ENCODE measurements at regions not wholly inside any gene's neighbourhood (a gene's known extent, or its start where the extent isn't known, plus 50 kb on each side); places are given as distances from the start of the nearest gene placed in this dataset.

- ATAC-seq (no peak), DNase-seq (ENCODE audit: low spot score in 2 of 2) (no peak)
- no peak overlapping the region for H3K27ac Mint-ChIP-seq
- H3K36me3 Mint-ChIP-seq = no peaks in the 10 kb centered on the region
- H3K9me3 Mint-ChIP-seq = peaks cover 3% of the 10 kb centered on the region in 2 donors
Observed at GRCh38 chr5:147015405-147015804, 136.8 kb upstream of the PPP2R2B start.

GRCh38 chr5:147017191-147017590, 138.6 kb upstream of the PPP2R2B start:
- Mint-ChIP-seq H3K27ac (no peak overlapping the region), H3K9me3 (peaks cover 3% of the 10 kb centered on the region in 2 donors), H3K36me3 (no peaks in the 10 kb centered on the region)
- ATAC-seq (no peak), DNase-seq (ENCODE audit: low spot score in 2 of 2) (no peak)

DNA sequence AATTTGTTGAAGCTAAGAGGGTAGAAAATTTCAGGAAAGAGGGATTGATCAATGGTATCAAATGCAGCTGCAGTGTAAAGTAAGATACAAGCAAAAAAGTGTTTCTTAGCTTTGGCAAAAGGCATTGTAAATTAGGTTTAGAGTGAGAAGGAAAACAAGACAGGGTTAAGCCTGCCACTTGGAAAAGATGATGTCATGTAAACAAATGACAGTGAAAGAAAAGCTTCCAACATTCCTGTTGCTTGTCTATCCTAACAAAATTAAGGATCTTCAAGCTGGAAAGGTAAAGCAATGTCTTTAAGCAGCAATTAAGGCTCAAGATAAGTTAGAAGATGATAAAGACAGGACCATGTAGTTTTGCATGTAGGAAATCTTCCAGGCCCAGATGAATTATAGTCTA, 139.1 kb upstream of the PPP2R2B start:
- Mint-ChIP-seq H3K36me3 (no peaks in the 10 kb centered on the region), H3K27ac (no peak overlapping the region), H3K9me3 (peaks cover 3% of the 10 kb centered on the region in 2 donors)
- ATAC-seq = no peak
- DNase-seq (ENCODE audit: low spot score in 2 of 2) = no peak

- Mint-ChIP-seq H3K36me3 (no peaks in the 10 kb centered on the region), H3K9me3 (peaks cover 3% of the 10 kb centered on the region in 2 donors), H3K27ac (no peak overlapping the region)
- DNase-seq (ENCODE audit: low spot score in 2 of 2) (no peak), ATAC-seq (no peak)
Observed at GRCh38 chr5:147018812-147019211, 140.3 kb upstream of the PPP2R2B start.

DNA sequence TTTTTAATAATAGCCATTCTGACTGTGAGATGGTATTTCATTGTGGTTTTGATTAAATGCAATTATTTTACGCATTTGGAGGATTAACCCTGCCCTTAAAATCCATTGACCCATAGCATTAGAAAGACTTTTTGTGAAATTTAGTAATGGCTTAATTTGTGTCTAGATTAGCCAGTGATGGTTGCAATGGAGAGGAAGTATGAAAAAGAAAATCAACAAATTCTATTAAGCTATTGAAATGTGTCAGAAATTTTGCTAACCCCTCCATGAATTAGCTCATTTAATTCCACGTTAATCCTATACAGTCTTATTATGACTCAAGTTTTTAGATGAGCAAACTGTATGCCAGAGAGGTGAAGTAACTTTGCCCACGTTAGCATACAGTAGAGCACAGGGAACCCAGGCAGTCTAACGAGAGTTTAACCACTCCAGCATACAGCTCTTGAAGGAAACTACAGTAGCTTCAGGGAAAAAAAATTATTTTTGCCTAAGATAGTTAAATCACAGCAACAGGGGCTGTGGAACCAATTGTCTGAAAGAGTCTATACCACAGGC, 158.2 kb upstream of the PPP2R2B start:
- no peaks in the 10 kb centered on the region for H3K36me3 Mint-ChIP-seq
- peaks cover 0 to 10% of the 10 kb centered on the region in 2 donors for H3K9me3 Mint-ChIP-seq
- no peak for ATAC-seq
- no peak overlapping the region for H3K27ac Mint-ChIP-seq
- no peak for DNase-seq (ENCODE audit: low spot score in 2 of 2)

DNA sequence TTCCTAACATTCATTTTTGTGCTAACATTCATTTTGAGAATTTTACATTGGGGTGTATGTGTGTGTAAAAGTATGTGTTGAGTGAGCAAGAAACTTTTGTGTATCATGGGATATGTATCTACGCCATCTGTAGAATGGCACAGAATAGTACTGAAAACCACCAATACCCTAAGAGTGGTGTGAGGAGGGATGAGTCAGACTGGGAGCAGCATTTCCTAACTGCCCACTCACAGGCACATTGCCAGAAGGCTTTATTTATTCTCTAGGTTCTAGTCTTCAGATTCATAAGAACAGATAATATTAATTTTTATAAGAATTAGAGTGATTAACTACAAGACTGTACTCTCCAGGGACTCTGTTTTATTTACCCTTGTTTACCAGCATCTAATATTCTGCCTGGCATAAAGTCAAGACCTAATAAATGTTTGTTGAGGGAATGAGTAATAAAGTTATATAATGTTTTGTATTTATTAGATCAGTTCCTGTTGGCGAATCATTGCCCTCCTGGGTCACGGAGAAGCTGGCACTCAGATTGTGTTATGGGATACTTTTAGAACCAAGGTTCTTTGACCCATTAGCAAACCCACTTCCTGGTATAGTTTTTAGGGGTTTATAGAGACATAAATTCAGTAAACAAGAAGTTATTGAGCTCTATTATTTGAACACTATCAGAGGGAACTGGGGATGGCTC, 159.1 kb upstream of the PPP2R2B start:
- ATAC-seq = no peak
- Mint-ChIP-seq H3K36me3 (no peaks in the 10 kb centered on the region), H3K27ac (no peak overlapping the region), H3K9me3 (peaks cover 0 to 6% of the 10 kb centered on the region in 2 donors)
- no peak for DNase-seq (ENCODE audit: low spot score in 2 of 2)

- no peak overlapping the region for H3K27ac Mint-ChIP-seq
- ATAC-seq (no peak), DNase-seq (ENCODE audit: low spot score in 2 of 2) (no peak)
- no peaks in the 10 kb centered on the region for H3K9me3 Mint-ChIP-seq
- no peaks in the 10 kb centered on the region for H3K36me3 Mint-ChIP-seq
Observed at GRCh38 chr5:147040856-147041255, 162.3 kb upstream of the PPP2R2B start.

DNA sequence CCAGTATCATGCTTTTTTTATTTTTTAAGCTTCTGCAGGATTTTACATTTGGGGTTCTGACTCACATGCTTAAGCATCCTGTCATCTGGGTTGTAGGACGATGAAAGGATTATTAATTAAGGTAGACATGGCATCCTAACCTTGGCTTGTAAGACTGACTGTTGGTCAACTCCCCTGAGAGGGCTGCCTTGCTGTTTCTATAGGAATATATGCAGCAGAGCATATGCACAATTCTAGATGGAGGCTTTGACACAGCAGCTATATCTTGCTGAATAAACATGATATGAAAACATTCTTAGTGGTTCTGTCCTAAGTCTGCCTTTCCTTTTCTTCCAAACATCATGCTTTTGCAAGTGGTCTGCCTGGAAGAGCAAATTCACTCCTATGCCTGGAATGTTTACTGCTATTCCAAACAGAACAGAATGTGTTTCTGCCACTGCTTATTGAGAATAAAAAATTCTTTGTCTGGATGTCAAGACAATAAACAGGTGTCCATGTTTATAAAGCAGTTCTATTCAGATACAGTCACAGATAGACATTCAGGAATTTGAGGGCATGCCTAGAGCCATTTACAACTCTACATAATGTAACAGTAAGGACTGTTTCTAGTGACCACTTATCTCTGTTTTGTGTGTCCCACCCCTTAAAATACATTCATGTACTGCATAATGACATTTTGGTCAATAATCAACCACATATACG, 166.2 kb upstream of the PPP2R2B start:
- ATAC-seq = no peak
- Mint-ChIP-seq H3K27ac (no peak overlapping the region), H3K9me3 (no peaks in the 10 kb centered on the region), H3K36me3 (no peaks in the 10 kb centered on the region)
- no peak for DNase-seq (ENCODE audit: low spot score in 2 of 2)

DNA sequence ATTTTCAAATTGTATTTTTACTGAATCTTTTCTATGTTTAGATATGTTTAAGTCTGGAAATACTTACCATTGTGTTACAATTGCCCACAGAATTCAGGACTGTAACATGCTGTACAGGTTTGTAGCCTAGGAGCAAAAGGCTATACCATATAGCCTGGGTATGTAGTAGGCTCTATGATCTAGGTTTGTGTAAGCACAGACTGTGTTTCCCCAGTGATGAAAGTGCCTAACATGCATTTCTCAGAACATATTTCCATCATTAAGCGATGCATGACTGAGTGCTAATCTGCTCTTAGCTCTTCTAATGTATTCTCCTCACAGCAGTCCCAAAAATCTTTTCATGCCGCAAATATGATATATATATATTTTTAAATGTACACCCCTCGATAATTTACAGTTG, 166.7 kb upstream of the PPP2R2B start:
- ATAC-seq (no peak), DNase-seq (ENCODE audit: low spot score in 2 of 2) (no peak)
- H3K36me3 Mint-ChIP-seq = no peaks in the 10 kb centered on the region
- no peaks in the 10 kb centered on the region for H3K9me3 Mint-ChIP-seq
- H3K27ac Mint-ChIP-seq = no peak overlapping the region

DNA sequence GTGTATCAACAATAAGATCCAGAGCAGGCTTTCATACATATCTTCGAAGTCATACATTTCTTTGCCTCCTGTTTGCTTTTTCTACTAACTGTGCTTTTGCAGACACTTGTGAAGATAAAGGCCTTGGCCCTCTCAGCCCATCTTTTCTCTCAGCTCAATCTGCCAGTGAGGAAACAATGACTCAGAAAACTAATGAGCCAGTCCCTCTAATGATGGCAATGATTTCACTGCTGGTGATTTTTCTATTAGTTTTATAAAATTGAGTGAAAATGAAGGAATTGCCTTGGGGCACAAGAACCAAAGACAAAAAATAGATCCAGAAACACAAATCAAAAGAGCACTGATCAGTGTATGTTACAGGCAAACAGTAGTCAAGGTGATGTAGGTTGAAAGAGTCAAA, 167.7 kb upstream of the PPP2R2B start:
- H3K36me3 Mint-ChIP-seq = no peaks in the 10 kb centered on the region
- DNase-seq (ENCODE audit: low spot score in 2 of 2) (no peak), ATAC-seq (no peak)
- H3K27ac Mint-ChIP-seq = no peak overlapping the region
- no peaks in the 10 kb centered on the region for H3K9me3 Mint-ChIP-seq

DNA sequence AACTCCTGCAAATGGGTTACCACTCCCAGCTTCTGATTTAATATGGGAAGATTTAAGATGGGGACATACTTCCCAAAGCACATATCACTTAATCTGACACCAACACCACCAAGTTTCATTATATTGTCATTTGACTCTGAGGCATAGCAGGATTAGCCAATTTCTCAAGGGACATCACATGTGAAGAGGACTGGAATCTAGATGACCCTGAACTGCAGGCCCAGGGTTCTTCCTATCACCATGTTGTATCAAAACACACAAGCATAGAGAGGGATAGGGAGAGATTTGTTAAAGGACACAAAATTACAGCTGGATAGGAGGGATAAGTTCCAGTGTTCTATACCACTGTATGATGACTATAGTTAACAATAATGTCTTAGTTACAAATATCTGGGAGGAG, 168.3 kb upstream of the PPP2R2B start:
- no peak for DNase-seq (ENCODE audit: low spot score in 2 of 2)
- H3K36me3 Mint-ChIP-seq = no peaks in the 10 kb centered on the region
- no peak for ATAC-seq
- H3K9me3 Mint-ChIP-seq = no peaks in the 10 kb centered on the region
- H3K27ac Mint-ChIP-seq = no peak overlapping the region

DNA sequence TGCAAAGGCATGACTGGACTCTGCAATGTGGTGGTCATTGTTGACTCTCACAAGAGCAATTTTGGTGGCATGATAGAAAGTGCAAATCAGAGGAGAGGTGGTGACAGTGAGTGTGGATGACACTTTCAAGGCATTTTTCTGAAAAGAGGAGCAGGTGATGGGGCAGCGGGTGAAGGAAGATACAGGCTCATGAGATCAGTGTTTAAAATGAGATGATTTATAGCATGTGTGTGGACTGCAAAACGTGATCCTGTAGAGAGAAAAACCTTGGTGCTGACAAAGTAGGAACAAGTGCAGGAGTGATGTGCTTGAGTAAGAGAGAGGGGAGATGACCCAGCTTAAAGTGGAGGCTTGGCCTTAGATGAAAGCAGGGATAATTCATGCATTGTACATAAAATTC, 171.2 kb upstream of the PPP2R2B start:
- Mint-ChIP-seq H3K36me3 (no peaks in the 10 kb centered on the region), H3K9me3 (no peaks in the 10 kb centered on the region), H3K27ac (no peak overlapping the region)
- ATAC-seq (no peak), DNase-seq (ENCODE audit: low spot score in 2 of 2) (no peak)

DNA sequence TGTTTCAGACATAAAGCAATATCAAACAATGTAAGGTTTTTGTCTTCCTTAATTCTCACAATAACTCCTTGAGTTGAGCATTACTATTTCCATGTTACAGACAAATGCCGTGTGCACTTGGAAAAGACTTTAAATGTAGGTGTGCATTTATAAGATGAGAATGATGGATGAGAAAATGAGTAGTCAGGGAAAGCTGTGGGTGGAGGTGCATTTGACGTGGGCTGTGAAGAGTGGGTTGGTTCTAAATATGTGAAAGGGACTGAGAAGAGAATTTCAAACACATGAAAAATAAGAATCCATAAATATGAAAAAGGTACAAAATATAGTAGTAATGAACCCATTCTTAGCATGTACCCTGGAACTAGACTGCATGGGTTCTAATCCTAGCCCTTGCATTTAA, 171.6 kb upstream of the PPP2R2B start:
- no peak for ATAC-seq
- H3K27ac Mint-ChIP-seq = no peak overlapping the region
- no peaks in the 10 kb centered on the region for H3K36me3 Mint-ChIP-seq
- DNase-seq (ENCODE audit: low spot score in 2 of 2) = no peak
- H3K9me3 Mint-ChIP-seq = no peaks in the 10 kb centered on the region

DNA sequence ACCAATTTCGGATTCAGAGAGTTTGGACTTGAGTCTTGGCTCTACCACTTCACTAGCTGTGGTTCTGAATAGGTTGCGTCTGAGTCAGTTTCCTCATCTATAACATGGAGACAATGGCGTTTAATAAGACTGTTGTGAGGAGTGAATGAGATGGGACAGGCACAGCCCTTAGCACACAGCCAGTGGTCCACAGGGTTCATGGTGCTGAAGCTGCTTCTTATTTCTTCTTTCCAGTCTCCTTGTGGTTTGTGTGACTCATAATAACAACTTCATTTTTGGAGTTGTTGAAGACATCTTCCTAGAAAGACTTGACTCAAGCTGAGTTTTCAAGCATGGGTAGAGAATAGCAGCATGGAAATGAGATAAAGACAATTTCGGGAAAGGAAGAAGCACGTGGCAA, 172.6 kb upstream of the PPP2R2B start:
- no peaks in the 10 kb centered on the region for H3K9me3 Mint-ChIP-seq
- no peaks in the 10 kb centered on the region for H3K36me3 Mint-ChIP-seq
- no peak for ATAC-seq
- no peak for DNase-seq (ENCODE audit: low spot score in 2 of 2)
- H3K27ac Mint-ChIP-seq = no peak overlapping the region

GRCh38 chr5:147052519-147052918, 174.0 kb upstream of the PPP2R2B start:
- Mint-ChIP-seq H3K9me3 (no peaks in the 10 kb centered on the region), H3K27ac (no peak overlapping the region), H3K36me3 (no peaks in the 10 kb centered on the region)
- ATAC-seq (no peak), DNase-seq (ENCODE audit: low spot score in 2 of 2) (no peak)

DNA sequence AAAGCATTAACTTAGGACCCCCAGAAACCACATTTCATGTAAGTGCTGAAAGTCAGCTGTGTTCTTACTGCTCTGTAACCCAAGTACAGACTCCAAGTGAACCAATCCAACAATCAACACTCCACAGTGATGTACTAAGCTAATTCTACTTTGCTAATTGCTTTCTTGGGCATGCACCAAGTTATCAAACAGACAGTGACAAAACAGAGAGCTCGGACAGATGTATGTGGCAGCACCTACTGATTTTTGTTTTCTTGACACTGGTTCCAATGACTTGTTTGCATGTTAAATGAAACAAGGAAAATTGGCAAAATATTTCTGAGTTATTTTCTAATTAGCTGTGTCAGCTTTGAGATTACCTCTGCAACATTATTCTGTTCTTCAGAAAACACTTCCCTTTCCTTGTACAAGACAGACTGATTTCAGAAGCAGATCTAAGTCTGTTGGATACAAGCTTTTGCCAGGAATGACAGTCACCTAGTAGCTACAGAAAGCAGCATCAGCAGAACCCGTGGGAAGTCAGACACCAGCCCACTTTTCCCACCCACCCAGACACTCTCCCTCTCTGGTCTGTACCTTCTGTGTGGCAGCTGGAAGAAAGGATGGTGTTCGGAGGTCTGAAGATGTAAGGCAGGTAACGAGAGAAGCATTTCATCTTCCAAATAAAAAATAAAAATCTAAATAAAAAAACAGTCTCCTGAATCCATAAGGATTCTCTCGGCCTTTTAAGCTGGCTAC, 176.7 kb upstream of the PPP2R2B start:
- no peak for ATAC-seq
- Mint-ChIP-seq H3K9me3 (no peaks in the 10 kb centered on the region), H3K36me3 (no peaks in the 10 kb centered on the region), H3K27ac (no peak overlapping the region)
- no peak for DNase-seq (ENCODE audit: low spot score in 2 of 2)

GRCh38 chr5:147055850-147056566, 177.5 kb upstream of the PPP2R2B start:
- H3K36me3 Mint-ChIP-seq = no peaks in the 10 kb centered on the region
- ATAC-seq (no peak), DNase-seq (ENCODE audit: low spot score in 2 of 2) (no peak)
- no peaks in the 10 kb centered on the region for H3K9me3 Mint-ChIP-seq
- no peak overlapping the region for H3K27ac Mint-ChIP-seq
